DMS153 treated with DMSO at 0.1 percent for 48 hours (cell line): ENCODE measurements at regions not wholly inside any gene's neighbourhood (a gene's known extent, or its start where the extent isn't known, plus 50 kb on each side); places are given as distances from the start of the nearest gene placed in this dataset.

Experiments used
- DNase-seq: peaks from one replicate; lab custom pipeline; 2025; ENCODE audit not compliant: unreplicated experiment; lab: John Stamatoyannopoulos, UW

- DNase-seq = no peak
Measured at GRCh38 chr6:144855375-144855774, 570.2 kb downstream of the UTRN start.

- no peak for DNase-seq
Measured at GRCh38 chr6:144855812-144856531, 570.8 kb downstream of the UTRN start.

GRCh38 chr6:144856622-144857021 lies 571.5 kb downstream of the UTRN start:
- DNase-seq = no peak

- no peak for DNase-seq
Measured at GRCh38 chr6:144857086-144857485, 572.0 kb downstream of the UTRN start.

GRCh38 chr6:144862769-144863168 lies 577.6 kb downstream of the UTRN start:
- no peak for DNase-seq

GRCh38 chr6:144867761-144868160 lies 582.6 kb downstream of the UTRN start:
- DNase-seq = no peak

GRCh38 chr6:144870782-144871181 lies 585.6 kb downstream of the UTRN start:
- DNase-seq = no peak

- no peak for DNase-seq
Measured at GRCh38 chr6:144873623-144874378, 588.7 kb downstream of the UTRN start.

- no peak for DNase-seq
Measured at GRCh38 chr6:144876689-144877088, 591.6 kb downstream of the UTRN start.

- DNase-seq = no peak
Measured at GRCh38 chr6:144877118-144877517, 592.0 kb downstream of the UTRN start.

GRCh38 chr6:144878577-144878976 lies 593.4 kb downstream of the UTRN start:
- DNase-seq = no peak

GRCh38 chr6:144879436-144879835 lies 594.3 kb downstream of the UTRN start:
- DNase-seq = no peak

- DNase-seq = no peak
Measured at GRCh38 chr6:144882425-144882824, 597.3 kb downstream of the UTRN start.

- DNase-seq = no peak
Measured at GRCh38 chr6:144883915-144884314, 598.8 kb downstream of the UTRN start.

GRCh38 chr6:144885817-144886216 lies 600.7 kb downstream of the UTRN start:
- no peak for DNase-seq

- no peak for DNase-seq
Measured at GRCh38 chr6:144886682-144887081, 601.5 kb downstream of the UTRN start.

GRCh38 chr6:144888621-144889020 lies 603.5 kb downstream of the UTRN start:
- no peak for DNase-seq

GRCh38 chr6:144893680-144894151 lies 608.6 kb downstream of the UTRN start:
- no peak for DNase-seq

GRCh38 chr6:144894240-144894639 lies 609.1 kb downstream of the UTRN start:
- DNase-seq = no peak

- DNase-seq = no peak
Measured at GRCh38 chr6:144895313-144896278, 610.5 kb downstream of the UTRN start.

- DNase-seq = no peak
Measured at GRCh38 chr6:144896289-144896688, 611.2 kb downstream of the UTRN start.
